GM21526 (cell line): ENCODE measurements at regions not wholly inside any gene's neighbourhood (a gene's known extent, or its start where the extent isn't known, plus 50 kb on each side); places are given as distances from the start of the nearest gene placed in this dataset.
A peak's percentile ranks its signal among the peaks of the same experiment; 100 is the strongest.
"Not testable (repeated sequence)": the region's sequence is repeated elsewhere in the genome, so short reads cannot be mapped to it uniquely, and the experiment has no call there.

Source experiments
- ATAC-seq: cut with Tn5 transposase; IDR thresholded peaks from one replicate; pipeline ENCODE4 v1.9.1; 2021; ENCODE audit warnings: moderate library complexity; ENCODE audit not compliant: unreplicated experiment, low FRiP score

DNA sequence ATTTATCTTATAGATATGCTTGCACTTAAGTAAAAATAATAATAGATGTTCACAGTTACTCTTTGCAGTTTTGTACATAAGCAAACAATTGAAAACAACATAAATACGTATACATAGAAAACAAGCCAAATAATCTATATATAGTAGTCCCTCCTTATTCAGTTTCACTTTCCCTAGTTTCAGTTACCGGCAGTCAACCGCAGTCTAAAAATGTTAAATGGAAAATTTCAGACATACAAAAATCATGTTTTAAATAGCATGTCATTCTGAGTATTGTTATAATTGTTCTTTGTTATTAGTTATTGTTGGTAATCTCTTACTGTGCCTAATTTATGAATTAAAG lies 262.0 kb downstream of the CGGBP1 start:
- no peak for ATAC-seq

DNA sequence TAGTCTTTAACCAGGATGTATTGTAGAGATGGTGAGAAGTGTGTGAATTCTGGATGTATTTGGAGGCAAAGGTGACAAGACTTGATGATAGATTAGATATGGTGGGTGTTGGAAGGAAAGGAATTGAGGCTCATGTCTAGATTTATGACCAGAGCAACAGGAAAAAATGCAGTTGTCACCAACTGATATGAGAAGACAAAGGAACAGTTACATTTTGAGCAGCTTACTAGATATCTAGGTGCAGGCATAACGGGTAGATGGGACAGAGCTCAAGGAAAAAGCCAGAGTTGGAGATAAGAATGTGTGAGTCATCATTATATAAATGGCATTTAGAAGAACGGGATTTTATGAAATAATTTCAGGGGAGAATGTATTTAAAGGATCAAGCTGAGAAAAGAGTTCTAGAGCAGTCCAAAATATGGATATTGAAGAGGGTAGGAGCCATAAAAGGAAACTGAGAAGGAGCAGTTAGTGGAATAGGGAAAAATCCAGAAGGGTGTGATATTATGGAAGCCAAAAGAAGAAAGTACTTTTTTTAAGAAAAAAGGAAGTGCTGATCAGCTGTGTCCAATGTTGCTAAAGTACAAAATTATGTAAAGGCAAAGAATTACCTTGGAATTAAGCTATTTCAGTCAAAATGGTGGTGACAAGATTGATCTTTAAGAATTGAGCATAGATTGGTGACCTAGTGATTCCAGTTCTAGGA lies 262.5 kb downstream of the CGGBP1 start:
- no peak for ATAC-seq

- ATAC-seq = no peak
Measured at GRCh38 chr3:87795701-87796100, 263.1 kb downstream of the CGGBP1 start.

DNA sequence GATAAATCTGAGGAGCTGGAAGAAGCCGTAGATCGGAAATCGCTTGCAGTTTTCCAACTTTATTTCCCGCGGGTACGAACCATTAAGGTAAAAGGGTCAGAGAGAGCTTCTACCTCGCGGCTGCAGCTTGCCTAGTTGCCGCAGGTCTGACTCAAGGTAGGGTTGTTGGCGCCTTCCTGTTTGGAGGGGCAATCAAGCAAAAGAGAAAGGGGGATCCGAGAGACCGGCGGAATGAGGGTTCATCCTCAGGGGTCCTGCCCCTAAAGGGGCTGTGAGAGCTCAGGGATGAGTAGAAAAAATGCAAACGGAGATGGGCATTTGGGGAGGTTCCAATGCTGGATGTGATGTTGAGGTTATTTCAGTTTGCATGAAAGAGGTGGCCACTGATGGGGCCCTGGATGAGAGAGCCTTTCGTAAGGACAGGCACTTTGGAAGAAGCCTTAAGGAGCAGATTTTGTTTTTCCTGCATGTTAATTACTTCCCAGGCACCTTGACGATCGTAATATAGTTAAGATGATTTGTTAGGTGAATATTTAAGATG lies 265.4 kb downstream of the CGGBP1 start:
- ATAC-seq = no peak

GRCh38 chr3:87792534-87793336 lies 266.1 kb downstream of the CGGBP1 start, which contains the start of gene HTR1F:
Gene HTR1F, plus strand, starts transcription at chr3:87792706.
- ATAC-seq = no peak

GRCh38 chr3:87792198-87792533 lies 266.6 kb downstream of the CGGBP1 start:
- no peak for ATAC-seq

DNA sequence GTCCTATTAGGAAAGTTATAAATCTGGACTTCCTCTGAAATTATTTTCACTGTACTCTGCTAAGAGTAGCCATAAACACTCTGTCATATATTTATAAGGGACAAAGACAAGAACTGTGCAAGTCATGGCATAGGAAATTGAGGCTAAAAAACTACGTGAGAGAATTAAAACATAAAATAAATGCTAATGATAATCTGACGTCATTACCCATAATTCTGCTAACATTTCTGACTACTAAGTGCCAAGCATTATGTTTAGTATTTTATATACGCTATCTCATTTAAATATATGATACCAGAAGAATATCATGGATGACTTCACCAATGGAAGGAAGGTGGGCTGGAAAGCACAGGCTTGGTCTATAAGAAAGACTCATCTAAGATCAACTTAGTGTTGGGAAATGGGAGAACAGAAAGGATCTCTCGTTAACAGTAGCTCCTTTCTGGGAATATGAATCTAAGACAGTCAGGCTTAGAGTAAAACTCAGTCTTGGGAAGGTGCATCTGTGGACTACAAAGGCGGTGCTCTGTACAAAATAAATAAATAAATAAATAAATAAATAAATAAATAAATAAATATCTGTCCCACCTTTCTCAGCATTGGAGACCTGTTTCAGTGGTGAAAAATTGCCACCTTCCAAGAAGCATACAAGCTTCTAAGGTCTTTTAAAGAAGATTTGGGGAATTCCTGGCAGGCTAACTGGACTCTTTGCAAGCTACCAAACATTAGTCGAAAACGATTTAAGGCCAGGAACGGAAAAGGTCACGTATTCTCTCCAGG lies 267.4 kb downstream of the CGGBP1 start:
- no peak for ATAC-seq

GRCh38 chr3:87789049-87789448 lies 269.8 kb downstream of the CGGBP1 start:
- not testable (repeated sequence) for ATAC-seq

DNA sequence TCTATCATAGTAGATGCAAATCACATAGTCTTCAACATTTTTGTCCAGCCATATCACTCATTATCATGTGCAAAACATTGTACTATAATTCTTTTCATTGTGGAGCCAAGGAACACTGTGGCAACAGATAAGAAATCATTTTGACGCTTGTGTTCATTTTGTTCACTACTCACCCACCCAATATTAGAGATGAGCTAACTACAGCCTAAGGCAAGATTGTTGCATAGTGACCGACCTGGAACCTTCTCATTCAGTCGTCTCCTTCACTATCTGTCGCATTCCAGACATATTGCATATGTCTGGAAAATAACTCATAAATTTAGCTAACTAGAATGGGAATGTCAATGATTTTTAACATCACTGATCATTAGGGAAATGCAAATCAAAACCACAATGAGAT lies 270.3 kb downstream of the CGGBP1 start:
- ATAC-seq = no peak

- no peak for ATAC-seq
Measured at GRCh38 chr3:87780811-87781210, 278.0 kb downstream of the CGGBP1 start.

DNA sequence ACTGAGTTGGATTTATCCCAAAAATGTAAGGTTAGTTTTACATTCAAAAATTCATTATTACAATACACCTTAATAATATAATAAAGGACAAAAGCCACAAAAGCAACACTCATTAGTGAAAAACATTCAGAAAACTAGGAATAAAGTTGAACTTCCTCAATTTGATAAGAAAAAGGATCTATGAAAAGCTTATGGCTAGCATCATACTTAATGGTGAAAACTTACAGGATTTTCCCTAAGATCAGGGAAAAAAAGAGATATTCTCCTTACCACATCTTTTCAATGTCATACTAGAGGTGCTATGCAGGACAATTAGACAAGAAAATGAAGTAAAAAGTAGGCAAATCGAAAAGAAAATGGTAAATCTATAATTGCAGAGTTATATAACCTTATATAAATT lies 279.9 kb downstream of the CGGBP1 start:
- ATAC-seq = no peak

GRCh38 chr3:87771337-87772192 lies 287.2 kb downstream of the CGGBP1 start:
- peak; percentile 97 for ATAC-seq

DNA sequence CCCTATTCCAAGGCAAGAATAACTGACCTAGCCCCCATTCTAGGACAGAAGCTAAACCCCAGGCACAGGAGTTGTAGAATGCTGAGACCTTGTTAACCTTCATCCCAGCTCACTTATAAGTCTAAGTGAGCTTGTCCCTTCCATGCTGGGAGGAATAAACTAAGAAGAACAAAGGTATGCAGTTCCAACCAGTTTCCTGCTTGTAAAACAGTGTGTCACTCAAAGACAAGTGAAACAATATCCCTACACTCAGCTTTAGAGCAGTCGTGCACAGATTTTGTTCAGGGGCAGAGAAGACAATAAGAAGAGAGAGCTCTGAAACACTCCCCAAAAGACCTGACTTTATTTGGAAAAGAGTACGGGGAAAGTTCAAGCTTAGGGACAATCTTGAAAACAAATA lies 292.1 kb downstream of the CGGBP1 start:
- no peak for ATAC-seq

GRCh38 chr3:87765256-87765655 lies 293.5 kb downstream of the CGGBP1 start:
- no peak for ATAC-seq

DNA sequence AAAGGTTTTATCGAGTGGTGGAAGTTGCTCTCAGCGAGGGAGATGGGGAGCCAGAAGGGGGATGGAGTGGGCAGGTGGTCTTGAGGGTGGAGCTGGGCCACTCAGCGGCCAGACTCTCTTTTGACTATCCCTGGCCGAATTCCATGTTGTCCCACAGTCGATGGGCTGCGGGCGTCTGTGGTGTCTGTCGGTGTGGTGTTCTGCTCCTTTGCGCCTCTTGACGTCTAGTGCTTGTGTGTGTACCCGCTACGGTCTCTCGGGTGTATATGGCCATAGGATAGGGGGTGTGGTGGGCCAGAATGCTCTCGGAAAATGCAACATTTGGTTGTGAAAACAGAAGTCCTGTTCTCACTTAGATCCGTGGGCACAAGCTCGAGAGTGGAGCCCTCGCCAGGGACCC lies 297.0 kb downstream of the CGGBP1 start:
- no peak for ATAC-seq

DNA sequence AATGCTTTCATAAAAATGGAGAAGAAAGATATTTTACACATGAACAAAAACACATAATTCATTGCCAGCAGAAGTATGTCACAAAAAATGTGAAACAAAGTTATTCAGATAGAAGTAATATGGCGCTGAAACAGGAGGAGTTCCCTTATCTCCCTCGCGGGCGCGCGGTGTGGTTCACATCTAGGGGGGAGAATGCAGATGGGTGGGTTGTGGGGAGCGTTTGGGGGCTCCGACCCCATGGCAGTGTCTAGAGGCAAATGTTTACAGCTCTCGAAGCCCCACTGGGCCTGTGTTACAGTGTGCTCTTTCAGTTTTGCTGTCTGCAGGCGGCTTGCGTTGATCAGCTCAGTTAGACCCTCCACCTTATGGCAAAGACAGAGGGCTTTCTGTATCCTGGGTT lies 297.5 kb downstream of the CGGBP1 start:
- no peak for ATAC-seq

- ATAC-seq = no peak
Measured at GRCh38 chr3:87756616-87757015, 302.2 kb downstream of the CGGBP1 start.

GRCh38 chr3:87755852-87756251 lies 303.0 kb downstream of the CGGBP1 start:
- no peak for ATAC-seq

DNA sequence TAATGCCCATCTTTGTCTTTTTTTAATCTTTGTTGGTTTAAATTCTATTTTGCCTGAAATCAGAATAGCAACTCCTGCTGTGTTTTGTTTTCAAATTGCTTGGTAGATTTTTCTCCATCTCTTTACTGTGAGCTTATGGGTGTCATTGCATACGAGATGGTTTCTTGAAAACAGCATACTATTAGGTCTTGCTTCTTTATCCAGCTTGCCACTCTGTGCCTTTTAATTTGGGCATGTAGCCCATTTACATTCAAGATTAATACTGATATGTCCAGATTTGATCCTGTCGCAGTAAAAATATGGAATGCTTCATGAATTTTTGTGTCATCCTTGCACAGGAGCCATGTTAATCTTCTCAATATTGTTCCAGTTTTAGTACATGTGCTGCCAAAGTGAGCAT lies 316.6 kb downstream of the CGGBP1 start:
- no peak for ATAC-seq

- ATAC-seq = not testable (repeated sequence)
Measured at GRCh38 chr3:87740894-87741293, 317.9 kb downstream of the CGGBP1 start.
